ENCODE measurements at regions not wholly inside any gene's neighbourhood (a gene's known extent, or its start where the extent isn't known, plus 50 kb on each side); places are given as distances from the start of the nearest gene placed in this dataset.

DNA sequence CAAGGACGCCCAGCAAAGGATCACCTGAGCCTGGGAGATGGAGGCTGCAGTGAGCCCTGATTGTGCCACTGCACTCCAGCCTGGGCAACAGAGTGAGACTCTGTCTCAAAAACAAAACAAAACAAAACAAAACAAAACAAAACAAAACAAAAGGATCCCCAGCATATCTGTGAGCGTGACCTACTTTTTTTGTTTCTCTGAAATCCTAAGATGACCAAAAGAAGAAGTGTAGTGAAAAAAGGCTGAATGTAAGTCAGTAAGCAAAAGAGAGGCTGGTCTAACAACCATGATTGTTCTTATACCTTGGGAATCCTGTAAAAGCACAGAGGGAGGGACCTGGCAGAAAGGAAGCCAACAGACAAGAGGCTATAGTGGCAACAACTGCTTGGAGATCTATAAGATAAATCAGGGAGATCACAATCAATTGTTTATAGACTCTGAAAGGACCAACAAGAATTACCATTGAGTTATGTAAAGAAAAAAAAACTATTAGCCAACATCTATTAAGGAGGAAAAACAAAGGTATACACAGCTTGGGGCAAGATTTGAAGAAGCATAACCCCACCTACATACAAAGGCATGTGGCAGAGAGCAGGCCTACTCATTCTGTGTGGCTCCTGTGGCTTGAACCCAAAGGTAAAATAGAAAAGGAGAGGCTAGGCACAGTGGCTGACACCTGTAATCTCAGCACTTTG, 255.2 kb upstream of the KLF14 start:
- in situ Hi-C loops (cut with MboI; ENCODE audit: low sequenced_read_pairs), result no loop called here

DNA sequence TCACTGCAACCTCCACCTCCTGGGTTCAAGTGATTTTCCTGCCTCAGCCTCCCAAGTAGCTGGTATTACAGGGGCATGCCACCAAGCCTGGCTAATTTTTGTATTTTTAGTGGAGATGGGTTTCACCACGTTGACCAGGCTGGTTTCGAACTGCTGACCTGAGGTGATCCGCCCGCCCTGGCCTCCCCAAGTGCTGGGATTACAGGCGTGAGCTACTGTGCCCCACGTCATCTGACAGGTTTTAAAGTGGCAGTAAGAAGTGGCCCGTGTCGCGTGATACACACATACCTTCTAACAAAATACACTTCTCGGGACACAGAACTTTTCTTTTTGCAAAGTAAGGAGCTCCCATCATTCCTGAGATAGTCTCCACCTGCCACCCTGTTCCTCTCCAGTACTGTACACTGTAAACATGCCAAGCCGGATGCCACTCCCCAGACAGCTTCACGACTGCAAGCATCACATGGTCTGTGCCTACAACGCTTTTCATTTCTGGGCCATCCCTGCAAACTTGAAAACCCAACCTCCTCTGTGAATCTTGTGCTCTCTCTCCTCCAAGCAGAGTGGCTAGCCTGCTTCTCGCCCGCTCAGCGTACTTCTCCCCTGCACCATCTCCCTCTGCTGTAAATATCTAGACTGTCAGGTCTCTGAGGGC, 256.3 kb upstream of the KLF14 start:
- in situ Hi-C loops (cut with MboI; ENCODE audit: low sequenced_read_pairs), result no loop called here

DNA sequence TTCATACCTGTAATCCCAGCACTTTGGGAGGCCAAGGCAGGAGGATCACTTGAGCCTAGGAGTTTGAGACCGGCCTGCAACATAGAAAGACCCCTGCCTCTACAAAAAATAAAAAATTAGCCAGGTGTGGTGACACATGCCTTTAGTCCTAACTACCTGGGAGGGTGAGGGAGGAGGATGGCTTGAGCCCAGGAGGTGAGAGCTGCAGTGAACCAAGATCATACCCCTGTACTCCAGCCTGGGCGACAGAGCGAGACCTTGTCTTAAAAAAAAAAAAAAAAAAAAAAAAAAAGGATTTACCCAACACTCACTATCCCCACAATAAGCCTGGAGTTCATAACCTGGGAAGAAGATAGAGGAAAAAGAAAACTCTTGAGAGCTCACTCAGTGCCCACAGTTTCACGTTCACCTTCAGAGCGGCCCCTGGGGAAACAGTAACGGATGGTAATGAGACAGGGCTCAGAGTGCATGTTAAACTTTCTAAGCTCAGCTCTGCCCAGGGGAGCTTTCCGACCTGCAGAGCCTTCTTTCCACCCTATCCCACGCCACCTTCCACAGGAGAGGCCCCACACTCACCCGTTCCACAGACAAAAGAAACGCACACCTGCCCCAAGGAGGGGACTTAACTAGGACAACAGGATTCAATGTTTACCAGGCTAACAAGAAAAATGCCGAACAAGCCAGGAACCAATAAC, 259.8 kb upstream of the KLF14 start:
- in situ Hi-C loops (cut with MboI; ENCODE audit: low sequenced_read_pairs), result no loop called here

- in situ Hi-C loops (cut with MboI; ENCODE audit: low sequenced_read_pairs), result no loop called here
Measured at GRCh38 chr7:130994378-130995115, 260.5 kb upstream of the KLF14 start.

GRCh38 chr7:130995252-130996081, 261.5 kb upstream of the KLF14 start:
- in situ Hi-C loops (cut with MboI; ENCODE audit: low sequenced_read_pairs), result no loop called here

DNA sequence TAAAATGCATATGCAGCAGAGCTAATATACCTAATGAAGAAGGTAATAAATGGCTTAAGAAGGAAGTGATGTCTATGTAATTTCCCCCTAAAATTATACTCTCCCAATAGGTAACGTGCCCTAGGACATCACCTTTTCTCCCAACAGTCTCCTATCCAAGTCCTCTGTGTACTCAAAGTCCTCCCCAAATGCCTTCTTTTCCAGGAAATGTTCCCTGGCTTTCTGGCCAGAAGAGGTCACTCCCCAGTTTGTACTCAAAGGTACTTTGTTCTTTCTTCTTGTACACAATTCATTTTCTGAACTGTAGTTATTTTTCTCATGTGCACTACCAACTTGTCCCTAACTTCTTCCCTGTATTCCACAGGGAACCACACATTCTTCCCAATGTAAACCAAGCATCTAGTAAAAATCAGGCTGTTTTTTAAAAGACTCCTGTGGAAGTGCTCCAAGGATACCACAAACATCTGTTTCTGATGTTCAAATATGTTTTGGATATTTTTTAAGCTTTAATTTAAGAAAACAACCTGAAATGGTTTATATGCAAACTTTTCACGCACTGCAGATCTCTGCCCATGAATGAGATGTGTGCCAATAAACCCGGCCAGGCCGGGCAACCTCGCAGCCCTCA, 262.3 kb upstream of the KLF14 start:
- in situ Hi-C loops (cut with MboI; ENCODE audit: low sequenced_read_pairs), result no loop called here

GRCh38 chr7:130996833-130997231, 262.8 kb upstream of the KLF14 start:
- in situ Hi-C loops (cut with MboI; ENCODE audit: low sequenced_read_pairs), result no loop called here

GRCh38 chr7:130998993-130999602, 265.1 kb upstream of the KLF14 start:
- in situ Hi-C loops (cut with MboI; ENCODE audit: low sequenced_read_pairs), result no loop called here

- in situ Hi-C loops (cut with MboI; ENCODE audit: low sequenced_read_pairs), result loop anchor here (10.0 kb wide), 1 partner anchor 105 kb away; no protein-coding TSS in a partner anchor
Measured at GRCh38 chr7:130999926-131000325, 265.9 kb upstream of the KLF14 start.

- in situ Hi-C loops (cut with MboI; ENCODE audit: low sequenced_read_pairs), result loop anchor here (10.0 kb wide), 1 partner anchor 106 kb away; no protein-coding TSS in a partner anchor
Measured at GRCh38 chr7:131000389-131000788, 266.4 kb upstream of the KLF14 start.

DNA sequence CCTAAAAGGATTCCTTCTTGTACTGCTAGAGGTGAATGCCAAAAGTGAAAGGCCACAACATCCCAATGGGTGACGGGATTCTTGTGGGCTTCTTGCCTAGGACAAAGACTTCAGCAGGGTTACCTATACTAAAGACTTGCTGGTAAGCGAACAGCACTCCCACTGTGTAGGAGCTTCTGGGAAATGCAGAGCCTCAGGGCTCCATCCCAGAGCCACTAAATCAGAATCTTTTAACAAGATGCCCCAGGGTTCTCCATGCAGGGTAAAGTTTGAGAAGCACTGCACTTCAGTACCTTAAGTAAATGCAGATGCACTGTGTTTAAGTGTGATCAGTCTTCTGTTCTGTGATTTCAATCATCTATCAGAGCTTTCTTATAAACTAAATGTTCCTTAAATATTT, 266.9 kb upstream of the KLF14 start:
- in situ Hi-C loops (cut with MboI; ENCODE audit: low sequenced_read_pairs), result loop anchor here (10.0 kb wide), 1 partner anchor 106 kb away; no protein-coding TSS in a partner anchor

DNA sequence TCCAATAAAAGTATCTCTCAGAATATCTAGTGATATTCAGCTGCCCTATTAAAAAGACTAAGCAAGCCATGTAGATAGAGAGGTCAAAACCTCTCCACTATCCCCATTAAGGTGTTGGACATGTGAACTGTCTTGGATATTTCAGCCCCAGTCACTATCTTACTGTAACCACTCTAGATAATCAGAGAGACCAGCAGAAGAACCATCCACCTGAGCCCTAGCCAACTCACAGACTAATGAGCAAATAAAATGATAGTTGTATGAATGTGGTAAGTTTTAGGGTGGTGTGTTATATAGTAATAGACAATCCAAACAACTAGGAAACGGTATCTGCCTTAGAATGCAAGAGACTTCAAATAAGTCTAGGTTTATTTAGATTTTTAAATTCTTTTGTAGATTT, 268.6 kb upstream of the KLF14 start:
- in situ Hi-C loops (cut with MboI; ENCODE audit: low sequenced_read_pairs), result loop anchor here (10.0 kb wide), 1 partner anchor 108 kb away; no protein-coding TSS in a partner anchor

DNA sequence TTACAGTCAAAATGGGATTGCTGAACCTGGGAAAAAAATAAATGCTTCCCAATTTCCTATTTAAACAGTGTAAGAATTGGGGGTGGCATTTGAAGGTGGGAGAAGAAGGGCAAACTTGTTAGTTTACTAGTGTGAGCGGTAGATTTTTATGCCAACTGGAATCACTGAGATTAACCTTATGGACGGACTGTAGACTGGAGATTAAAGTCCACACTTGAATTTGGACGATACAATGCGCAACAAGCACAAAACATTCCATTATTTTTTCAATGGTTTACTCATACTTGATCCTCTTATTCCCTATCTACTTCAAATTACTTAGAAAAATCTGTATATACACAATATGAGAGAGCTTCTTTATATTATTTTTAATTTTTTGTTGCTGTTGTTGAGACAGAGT, 269.6 kb upstream of the KLF14 start:
- in situ Hi-C loops (cut with MboI; ENCODE audit: low sequenced_read_pairs), result loop anchor here (10.0 kb wide), 1 partner anchor 109 kb away; no protein-coding TSS in a partner anchor

- in situ Hi-C loops (cut with MboI; ENCODE audit: low sequenced_read_pairs), result loop anchor here (10.0 kb wide), 1 partner anchor 110 kb away; no protein-coding TSS in a partner anchor
Measured at GRCh38 chr7:131004371-131004770, 270.4 kb upstream of the KLF14 start.

DNA sequence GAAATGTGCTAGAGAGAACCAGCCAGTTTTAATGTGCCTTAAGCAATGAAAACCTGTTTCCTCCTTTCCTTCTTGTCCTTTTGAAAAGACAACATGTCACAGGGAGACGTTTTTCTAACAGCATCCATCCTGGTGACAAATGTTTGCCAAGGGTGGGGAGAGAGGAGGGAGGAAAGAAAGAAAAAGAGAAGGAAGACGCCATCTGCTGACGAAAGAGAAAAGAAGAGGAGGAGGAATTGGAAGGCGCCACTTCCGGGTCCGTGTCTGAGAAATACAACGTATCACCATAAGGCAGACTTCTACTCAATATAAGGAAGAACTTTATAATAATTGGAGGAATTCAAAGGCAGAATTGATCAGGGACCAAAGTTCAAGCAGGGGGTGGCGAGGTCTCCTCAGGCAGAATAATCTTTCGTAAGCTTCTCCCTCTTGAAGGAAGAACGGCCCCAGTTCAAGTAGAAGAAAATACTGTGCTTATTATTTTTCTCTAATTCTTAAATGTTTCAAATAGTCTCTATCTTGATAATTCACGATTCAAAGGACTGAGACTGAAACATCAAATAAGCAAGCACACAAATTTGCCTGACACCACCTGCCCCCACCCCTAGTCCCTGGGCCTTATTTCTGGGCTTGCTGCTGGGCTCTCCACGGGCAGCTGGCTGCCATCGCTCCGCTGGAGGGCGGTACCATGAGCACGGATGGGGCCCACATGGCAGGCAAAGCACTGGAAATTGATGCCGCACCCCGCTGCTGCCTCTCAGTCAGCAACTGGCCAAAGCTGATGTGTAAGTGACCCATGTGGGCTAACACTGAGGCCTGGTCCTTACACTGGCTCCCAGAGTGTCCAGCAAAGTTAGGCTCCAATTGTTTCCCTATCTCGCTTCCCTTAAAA, 273.7 kb upstream of the KLF14 start:
- in situ Hi-C loops (cut with MboI; ENCODE audit: low sequenced_read_pairs), result loop anchor here (10.0 kb wide), 1 partner anchor 113 kb away; no protein-coding TSS in a partner anchor

- in situ Hi-C loops (cut with MboI; ENCODE audit: low sequenced_read_pairs), result loop anchor here (10.0 kb wide), 1 partner anchor 114 kb away; no protein-coding TSS in a partner anchor
Measured at GRCh38 chr7:131008840-131009711, 275.1 kb upstream of the KLF14 start.
